Activated CD8-positive, alpha-beta memory T cell treated with anti-CD3 and anti-CD28 coated beads, Interleukin-2, amount 50 U/mL, for 48 hours (primary cell): ENCODE measurements at regions not wholly inside any gene's neighbourhood (a gene's known extent, or its start where the extent isn't known, plus 50 kb on each side); places are given as distances from the start of the nearest gene placed in this dataset.
"Not testable (repeated sequence)": the region's sequence is repeated elsewhere in the genome, so short reads cannot be mapped to it uniquely, and the experiment has no call there.

Experiments
- DNase-seq: peaks from one replicate; pipeline ENCODE4 v3.0.0-alpha.2; 2020

DNA sequence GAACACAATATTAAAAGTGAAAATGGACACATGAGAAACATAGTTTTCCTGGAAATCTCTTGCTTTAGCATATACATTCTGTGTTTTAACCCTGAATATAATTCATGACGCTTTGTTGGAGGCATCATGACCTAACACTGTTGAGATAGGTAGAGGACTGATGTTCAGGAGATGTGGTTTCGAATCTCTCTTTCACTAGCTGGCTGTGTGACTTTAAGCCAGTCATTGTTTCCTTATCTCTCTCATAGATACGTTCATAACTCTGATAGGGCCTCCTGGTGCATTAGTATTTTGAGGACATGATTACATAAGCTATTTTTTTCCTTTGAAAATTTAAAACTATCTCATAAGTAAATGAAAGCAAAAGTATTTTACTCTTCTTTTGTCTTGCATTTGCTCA, 179.0 kb upstream of the DTNA start:
- no peak for DNase-seq

DNA sequence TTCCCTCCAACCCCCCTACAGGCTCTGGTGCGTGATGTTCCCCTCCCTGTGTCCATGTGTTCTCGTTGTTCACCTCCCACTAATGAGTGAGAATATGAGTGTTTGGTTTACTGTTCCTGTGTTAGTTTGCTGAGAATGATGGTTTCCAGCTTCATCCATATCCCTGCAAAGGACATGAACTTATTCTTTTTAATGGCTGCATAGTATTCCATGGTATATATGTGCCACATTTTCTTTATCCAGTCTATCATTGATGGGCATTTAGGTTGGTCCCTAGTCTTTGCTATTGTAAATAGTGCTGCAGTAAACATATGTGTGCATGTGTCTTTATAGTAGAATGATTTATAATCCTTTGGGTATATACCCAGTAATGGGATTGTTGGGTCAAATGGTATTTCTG, 175.5 kb upstream of the DTNA start:
- DNase-seq, result not testable (repeated sequence)

DNA sequence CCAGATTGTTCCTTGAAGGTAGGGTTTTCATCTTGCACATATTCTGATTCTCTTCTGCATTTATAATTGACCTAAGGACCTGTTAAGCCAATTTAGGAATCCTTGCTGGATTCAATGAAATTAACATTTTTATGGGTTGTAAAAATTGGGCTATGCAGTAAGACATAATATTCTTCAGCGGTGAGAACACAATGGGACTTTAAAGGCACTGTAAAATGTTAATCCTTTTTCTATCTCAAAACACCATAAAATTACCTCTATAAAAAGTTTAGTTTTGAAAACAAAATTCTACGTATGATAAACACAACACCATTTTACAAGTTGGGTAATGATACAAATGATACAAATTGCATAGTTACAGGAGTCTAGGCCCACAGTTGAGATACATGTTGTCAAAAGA, 169.2 kb upstream of the DTNA start:
- DNase-seq, result no peak

DNA sequence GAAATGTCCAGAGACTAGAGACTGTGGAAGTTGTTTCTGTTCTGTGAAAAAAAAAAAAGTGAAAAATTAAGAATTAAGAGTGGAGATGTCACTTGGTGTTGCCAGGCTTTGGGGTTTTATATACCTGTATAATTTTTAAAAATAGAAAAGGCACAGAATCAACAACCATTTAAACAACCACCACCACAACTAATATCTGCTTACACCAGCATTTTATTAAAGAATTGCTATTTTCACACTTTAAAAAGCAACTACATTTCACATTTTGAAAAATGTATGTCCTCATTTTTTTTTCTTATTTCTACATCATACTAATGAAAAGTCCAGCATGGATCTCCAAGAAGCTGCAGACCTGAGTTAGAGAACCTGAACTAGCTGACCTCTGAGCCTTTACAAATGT, 167.5 kb upstream of the DTNA start:
- no peak for DNase-seq

DNA sequence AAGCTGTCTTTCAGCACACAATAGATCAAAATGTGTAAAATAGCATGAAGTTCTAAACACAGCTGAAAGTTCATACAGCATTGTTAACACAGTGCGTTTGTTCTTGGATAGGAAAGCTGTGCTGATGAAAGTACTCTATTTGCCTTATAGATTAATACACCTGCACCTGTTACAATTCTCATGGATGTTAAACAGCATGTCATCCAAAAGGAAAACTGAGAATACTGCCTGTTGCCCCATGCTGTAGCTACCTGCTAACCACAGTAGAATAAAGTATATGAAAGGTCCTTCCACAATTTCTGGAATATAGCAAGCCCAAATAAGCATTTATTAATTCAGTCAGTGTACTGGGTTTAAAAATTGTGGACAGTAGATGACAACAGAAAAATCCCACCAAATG, 166.7 kb upstream of the DTNA start:
- DNase-seq, result no peak

DNA sequence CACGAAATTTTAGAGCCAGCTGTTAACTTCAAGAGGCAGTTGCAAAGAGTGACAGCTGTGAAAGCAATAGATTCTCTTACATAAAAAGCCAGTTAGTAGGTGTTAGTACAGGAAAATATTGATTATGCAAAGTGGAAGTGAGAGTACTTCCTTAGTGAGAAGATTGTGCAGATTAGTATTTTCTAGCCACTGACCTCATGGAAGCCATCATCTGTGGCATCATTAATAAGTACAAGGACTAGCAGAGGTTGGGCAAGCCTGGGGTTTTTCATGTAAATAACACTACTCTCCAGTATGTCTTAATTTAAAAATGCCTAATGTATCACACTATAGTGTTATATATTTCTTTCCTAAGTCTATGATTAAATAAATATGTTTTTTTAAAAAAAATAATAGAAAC, 166.2 kb upstream of the DTNA start:
- no peak for DNase-seq

DNA sequence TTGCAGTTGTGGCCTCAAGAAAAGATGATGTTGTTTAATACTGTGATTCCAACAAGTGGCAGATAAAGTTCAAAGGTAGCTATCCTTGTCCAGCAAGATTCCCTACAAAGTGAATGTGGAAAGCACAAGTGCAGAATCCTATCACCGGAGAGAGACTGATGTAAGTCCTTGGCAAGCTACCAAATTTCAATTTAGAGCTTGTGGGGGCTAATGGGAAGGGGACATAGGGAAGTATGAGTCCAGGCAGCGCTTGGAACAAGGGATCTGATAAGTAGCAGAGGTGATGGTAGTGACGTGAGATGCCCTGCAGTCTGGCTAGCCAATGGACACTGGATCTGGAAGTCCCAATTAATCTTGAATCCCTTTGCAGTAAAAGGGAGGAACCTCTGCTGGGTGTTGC, 165.2 kb upstream of the DTNA start:
- DNase-seq, result no peak

DNA sequence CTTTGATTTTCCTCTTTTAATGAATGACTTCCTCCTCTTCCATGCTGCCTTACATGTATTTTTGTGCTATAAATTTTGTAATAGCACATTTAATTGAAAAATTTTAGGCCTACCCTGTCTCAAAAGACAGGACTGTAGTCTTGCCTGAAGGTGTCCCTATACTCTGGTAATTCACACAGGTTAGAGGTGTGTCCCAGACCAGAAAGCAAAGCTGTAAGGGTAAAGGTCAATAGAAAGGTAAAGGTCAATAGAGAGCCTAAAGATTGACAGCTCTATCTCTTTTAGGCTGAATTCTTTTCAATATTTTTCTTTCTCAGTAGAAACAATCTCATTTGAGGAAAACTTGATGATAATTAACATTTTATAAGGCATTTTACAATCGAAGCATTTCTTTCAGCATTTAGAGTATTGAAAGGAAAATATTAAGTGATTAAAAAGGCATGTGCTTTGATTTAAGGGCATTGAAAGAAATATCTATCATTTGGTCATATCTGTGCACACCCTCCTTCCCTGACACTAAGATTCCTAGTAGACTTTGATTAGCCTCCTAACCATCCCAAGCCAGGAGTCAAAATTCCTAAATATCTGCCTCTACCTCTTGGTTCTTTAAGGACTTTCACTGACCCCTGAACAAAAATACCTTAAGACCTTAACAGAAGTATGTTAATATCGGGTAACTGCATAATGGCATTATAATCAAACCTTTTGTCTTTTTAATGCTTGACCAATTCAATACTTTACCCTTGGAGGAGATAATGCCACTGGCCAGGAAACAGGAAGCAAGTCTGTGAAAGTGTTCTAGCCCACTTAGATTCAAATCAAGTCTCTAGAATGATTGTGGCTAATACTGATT, 161.8 kb upstream of the DTNA start:
- DNase-seq, result no peak

DNA sequence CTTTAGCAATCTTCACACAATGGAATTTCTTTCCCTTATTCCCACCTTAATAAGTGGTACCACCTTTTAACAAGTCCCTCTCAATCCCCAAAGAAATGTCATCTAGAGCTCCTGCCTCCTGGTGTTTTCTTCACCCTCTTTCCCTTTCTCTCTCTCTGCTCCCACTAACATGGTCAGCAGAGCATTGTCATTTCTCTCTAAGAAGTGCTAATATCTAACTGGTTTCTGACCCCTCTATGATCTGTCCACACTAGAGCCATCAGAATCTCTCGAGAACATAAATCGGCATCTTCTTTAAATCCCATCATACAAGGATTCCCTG, 161.2 kb upstream of the DTNA start:
- no peak for DNase-seq

DNA sequence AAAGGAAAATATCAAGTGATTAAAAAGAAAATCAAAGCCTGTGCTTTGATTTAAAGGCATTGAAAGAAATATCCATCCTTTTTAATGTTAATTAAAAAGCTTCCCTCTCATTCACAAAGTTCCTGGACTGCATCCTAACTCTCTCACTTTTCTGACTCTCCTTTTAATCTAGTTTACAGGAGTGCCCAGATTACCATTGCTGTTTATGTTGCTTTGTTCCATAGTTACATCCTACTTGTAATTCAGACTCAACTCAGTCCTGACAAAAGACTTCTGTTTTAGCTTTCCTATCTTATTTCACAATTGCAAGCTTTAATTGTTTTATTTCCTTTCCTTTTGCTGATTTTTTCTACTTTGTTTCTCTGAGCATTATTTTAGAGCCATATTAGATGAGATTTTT, 160.7 kb upstream of the DTNA start:
- DNase-seq, result no peak

DNA sequence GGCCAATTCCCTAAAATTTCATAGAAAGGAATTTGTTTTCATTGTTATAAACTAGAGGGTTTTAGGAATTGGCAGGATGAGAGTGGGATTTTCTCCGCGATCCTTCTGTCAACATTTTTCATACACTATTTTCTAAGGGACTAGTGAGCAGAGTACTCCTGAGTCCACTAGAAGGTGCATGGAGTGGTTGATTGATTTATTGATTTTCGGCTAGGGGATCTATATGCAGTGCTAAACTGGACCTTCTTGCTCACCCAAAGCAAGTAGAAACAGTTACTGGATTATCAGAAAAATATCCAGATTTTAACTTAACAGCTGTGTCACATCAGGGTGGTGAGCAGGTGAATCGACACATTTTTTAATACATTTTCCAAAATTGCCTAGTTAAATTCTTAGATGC, 159.9 kb upstream of the DTNA start:
- DNase-seq, result no peak

DNA sequence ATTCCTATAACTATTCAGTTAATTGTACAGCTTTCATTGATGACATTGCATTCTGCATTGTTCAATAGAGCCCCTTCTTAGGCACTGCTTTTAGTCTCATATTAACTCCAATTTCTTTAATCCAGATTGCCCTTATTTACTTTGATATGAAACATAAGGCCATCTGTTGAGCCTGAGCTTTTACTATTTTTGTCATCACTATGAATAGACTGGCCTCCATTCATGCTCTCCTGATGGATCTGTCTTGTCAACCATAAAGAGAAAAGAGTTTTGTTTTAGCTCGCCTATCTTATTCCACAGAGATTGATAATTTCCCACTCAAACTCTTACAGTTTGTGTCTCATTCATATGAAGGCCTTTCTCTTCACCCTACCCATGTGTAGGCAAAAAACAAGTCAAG, 159.2 kb upstream of the DTNA start:
- DNase-seq, result no peak

DNA sequence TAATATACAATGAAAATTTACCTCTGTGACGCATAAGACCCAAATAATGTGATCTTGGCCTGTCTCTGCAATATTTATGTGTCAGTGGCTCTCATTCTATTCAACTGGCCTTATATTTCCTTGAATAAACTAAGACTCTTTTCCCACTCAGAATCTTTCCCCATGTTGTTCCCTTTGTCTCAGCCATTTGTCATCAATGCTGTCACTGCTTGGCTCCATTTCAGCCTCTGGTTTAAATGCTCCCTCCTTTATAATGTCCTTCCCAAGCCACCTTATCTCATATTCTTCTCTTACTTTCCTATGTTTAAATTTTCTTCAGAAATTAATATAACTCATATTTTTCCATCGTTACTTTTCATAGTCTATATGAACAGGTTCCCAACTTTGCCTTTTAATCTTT, 158.3 kb upstream of the DTNA start:
- DNase-seq, result no peak

DNA sequence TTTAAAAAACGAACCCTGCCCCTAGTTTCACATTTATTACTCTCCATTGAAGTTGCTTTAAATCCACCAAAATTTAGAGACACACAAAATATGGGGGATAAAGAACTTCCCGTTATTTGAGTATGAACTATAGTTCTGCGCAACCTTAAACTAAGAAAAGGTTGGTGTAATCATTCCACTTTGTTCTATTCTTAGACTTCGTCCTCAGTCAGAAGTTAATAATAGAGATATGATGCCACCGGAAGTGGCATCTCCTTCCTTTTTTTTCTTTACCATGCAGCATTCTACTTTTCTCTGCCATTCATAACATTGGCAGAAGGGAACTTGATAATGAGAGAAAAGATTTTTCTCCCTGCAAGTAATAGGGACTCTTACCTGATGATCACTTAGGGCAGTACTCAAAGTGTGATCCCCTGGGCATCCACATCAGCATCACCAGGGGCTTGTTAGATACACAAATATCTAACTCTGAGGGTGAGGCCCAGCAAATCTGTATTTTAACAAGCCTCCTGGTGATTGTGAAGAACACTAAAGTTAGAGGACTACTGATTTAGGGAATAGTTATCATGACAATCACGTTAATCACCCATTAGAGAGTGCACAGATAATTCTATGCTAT, 147.7 kb upstream of the DTNA start:
- DNase-seq, result no peak

DNA sequence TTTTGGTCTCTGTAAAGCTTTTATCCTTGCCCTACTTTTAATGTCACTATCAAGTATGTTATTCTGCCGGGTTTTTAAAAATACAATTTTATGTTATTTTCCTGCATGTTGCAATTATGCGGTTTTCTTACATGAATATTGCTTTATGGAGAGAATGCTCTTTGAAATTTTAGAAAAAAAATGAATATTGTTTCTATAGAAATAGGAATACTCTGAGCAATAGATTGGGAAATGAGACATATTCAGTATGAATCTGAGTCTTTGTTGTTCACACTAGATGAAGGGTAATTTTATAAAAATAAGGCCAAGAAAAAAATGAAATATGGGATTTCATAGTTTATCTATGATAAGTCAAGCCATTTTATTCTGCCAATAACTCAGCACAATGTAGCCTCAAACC, 142.2 kb upstream of the DTNA start:
- DNase-seq, result no peak

DNA sequence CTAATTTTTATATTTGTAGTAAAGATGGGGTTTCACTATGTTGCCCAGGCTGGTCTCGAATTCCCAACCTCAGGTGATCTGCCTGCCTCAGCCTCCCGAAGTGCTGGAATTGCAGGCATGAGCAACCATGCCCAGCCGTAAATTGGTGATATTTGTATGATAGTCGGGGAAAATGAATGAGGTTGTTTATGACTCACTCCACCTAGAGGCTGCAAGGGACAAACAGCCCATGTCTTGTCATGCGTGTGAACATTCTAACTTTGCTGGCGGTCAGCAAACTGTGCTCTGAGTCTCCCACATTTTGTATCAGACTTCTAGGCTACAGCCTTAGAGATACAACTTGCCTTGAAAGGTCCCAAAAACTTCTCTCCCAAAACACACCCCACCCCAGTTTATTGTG, 133.5 kb upstream of the DTNA start:
- no peak for DNase-seq

DNA sequence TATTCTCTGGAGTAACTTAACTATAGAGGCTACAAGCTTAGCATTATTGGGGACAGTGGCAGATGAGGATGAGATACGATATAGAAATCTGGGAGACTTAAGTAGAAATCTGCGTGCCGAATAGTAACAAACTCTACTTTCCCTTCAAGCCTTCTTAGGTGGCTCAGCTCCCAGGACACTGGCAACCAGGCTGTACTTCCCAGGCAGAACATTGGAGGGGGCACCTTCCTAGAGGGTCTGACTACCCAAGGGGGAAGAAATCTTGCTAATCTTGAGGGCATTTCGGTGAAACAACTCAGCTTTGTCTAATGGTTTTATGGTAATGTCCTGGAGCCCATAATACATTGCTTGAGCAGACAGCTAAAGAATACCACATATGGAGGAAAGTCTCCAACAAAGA, 126.2 kb upstream of the DTNA start:
- no peak for DNase-seq

DNA sequence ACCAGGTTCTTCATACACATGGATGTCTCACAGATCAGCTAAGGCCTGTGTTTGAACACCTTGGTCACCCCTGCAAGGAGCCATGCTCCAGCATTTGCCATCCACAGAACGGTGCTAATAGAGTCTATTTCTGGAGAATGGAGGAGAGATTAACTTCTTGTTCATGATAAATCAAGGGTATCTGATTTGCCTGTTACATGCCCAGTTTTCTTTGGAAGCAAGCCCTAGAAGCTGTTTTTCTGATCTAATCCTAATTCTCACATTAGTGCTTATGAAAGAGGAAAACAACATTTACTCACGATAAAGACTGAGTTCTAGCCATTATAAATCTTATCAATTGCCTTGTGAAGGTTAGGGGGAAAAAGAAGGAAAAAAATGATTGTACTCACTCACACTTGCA, 119.6 kb upstream of the DTNA start:
- DNase-seq, result no peak

DNA sequence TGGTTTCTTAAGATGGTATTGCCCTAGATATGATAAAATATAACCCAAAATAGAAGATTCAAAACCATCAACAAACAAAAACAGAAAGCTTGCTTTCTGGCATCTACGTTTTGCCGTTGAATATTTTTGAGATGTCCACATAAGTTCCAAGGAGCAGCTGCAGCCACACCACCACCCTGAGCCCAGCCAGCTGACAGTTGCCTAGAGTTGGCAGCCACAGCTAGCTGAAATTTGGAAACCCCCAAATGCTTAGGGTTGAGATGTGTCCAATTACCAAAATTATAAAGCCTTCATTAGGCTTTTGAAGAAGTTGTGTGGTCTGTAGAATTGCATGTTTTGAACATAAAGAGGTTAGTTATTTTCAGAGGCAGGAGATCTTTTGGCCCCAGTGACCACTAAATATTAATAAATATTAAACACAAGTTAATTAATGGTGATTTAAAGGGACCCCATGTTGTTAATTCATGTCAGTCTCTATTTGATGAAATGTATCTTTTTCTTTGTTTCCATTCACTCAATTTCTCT, 118.1 kb upstream of the DTNA start:
- no peak for DNase-seq

DNA sequence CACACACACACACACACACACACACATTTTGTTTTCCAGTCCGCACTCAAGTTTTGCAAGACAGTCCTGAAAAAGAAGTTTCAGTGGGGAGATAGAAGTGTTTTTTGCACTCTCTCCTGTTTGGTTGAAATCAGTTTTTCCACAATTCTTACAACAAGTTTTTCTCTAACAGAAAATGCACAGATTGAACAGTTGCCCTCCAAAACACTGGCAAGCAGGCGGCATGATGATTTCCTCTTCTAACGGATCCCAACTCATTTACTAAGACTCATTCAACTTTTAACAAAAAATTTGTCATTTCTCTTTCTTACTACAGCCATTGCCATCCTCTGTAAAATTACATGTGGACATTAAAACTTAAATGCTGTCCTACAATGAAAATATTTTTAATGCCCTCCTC, 117.6 kb upstream of the DTNA start:
- DNase-seq, result no peak

DNA sequence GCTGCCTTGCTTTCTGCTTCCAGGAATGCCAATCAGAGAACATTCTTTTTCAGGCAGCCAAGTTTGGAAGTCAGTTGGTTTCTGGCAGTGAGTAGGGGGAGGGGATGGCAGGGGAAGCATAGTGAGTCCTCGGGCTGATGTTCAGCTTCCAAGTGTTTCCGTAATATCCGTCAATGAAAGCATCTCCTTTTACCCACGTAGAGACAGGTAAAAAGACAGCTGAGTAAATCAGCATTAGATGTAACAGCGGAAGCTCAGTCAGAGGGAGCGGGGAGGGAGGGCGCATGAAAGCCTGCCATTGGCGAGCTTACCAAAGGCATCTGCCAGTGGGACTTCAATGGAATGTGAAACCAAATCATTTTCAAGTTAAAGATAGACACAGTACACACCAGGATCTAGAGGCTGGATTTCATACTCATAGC, 117.1 kb upstream of the DTNA start:
- no peak for DNase-seq

DNA sequence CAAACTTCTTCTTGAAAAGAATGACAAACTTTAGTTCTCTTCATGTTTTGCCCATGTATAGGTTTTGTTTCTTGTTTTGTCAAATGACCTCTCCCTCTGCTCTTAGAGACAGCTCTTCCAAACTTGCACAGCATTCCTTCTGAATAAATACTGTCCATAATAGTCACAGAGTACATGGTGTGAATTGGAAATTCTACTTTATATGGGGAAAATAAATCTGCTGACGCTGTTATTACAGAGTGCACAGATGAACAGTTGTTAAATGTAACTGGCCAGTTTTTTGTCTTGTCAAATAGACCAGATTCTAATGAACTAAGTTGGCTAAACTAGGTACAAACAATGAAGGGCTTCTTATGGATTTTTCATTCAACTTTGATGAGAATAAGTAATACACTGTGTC, 115.8 kb upstream of the DTNA start:
- DNase-seq, result no peak

DNA sequence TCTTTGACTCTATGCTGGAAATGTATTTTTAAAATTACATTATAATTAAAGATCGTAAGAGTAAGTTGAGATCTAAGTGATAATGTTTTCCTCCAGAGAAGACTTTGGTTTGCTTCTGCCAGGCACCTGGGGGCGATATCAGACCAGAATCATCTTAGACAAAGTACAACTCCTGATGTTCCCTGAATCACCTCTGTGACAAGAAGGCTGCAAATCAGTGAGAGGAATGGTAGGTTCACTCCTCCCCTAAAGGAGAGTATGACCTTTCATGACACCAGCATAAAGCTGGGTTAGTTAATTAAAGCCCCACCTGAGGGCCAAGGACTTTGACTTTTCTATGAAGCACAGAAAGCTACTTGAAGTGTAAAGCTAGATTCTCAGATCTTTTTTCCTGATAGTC, 114.4 kb upstream of the DTNA start:
- DNase-seq, result no peak

DNA sequence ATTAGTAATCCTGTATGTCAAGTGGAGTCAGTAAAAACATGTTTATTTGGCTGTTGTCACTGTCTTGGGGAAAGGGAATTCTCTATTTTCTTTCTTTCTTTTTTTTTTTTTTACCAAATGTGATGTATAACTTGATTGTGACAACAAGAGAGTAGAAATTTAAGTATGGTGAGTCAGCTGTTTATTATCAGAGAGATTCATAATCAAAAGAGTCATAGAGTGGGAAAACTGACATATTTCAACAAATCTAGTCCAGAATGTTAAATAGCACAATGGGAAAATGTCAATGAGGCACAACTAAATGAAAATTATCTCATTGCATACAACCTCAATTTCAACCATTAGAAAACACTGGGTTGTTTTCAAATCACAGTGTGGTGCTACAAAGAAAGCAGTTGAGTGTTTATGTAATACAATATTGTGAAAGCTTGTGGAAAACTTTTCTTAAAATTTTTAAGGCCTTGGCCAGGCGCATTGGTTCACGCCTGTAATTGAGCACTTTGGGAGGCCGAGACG, 111.9 kb upstream of the DTNA start:
- DNase-seq, result no peak

DNA sequence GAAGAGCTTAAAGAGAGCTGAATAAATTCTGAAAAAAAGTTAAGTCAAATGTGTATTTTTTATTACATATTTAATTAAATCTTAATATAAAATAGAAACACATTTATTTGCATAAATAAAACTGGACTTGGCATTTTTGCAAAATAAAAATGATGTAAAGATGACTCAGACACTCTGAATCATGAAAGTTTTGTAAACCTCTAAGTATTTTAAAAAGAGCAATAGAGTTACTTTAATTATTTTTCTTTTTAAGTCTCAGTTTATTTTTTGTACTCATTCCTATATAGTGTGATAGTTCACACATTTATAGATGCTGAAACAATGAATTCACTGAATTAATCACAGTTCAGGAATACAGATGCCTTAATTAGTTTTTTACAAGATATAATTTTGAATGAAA, 109.9 kb upstream of the DTNA start:
- no peak for DNase-seq
